Calu3 (cell line): ENCODE measurements at regions not wholly inside any gene's neighbourhood (a gene's known extent, or its start where the extent isn't known, plus 50 kb on each side); places are given as distances from the start of the nearest gene placed in this dataset.

Experiments used
- BruUV-seq: library from RNA; stranded (reverse); fragments of 400-500 nt; replicated peaks from 2 replicates; lab custom pipeline; 2021; lab: Mats Ljungman, UMichigan
- CTCF ChIA-PET: fragments of 300-600 bp; sonication (Branson Sonifier 250); formaldehyde crosslinking; loops from one replicate; lab custom pipeline; 2022; ENCODE audit warnings: antibody characterized with exemption; lab: Charles Lee
- DNase-seq: peaks from one replicate; pipeline ENCODE4 v3.0.0; 2022
- H3K27ac Mint-ChIP-seq: one replicate; pipeline ENCODE4 v1.8.0; 2022; ENCODE audit warnings: mixed read lengths; ENCODE audit not compliant: unreplicated experiment
- H3K27me3 Mint-ChIP-seq: one replicate; pipeline ENCODE4 v1.8.0; 2022; ENCODE audit warnings: mixed read lengths; ENCODE audit not compliant: unreplicated experiment
- H3K36me3 Mint-ChIP-seq: one replicate; pipeline ENCODE4 v1.8.0; 2022; ENCODE audit warnings: mild to moderate bottlenecking, moderate library complexity, mixed read lengths; ENCODE audit not compliant: insufficient read depth, unreplicated experiment
- H3K4me1 Mint-ChIP-seq: one replicate; pipeline ENCODE4 v1.8.0; 2022; ENCODE audit warnings: mild to moderate bottlenecking, low read depth, mixed read lengths; ENCODE audit not compliant: unreplicated experiment
- H3K4me3 Mint-ChIP-seq: one replicate; pipeline ENCODE4 v1.8.0; 2022; ENCODE audit warnings: mild to moderate bottlenecking, low read depth, moderate library complexity, mixed read lengths; ENCODE audit not compliant: unreplicated experiment
- H3K9me3 Mint-ChIP-seq: one replicate; pipeline ENCODE4 v1.8.0; 2022; ENCODE audit warnings: low read depth, mixed read lengths; ENCODE audit not compliant: unreplicated experiment
- intact Hi-C: fragments of 100-400 bp; cut with micrococcal nuclease; formaldehyde crosslinking; loops from one replicate; pipeline ENCODE4 v1.10.0; 2022; ENCODE audit not compliant: unreplicated experiment
- TF ChIP-seq, protein P1 (sequence below): fragments of 200-600 bp; IDR thresholded peaks from one replicate; pipeline ENCODE4 v1.8.0; 2022; ENCODE audit warnings: antibody characterized with exemption; ENCODE audit not compliant: unreplicated experiment

- Mint-ChIP-seq H3K36me3 (no peaks in the 10 kb centered on the region), H3K9me3 (no peaks in the 10 kb centered on the region), H3K27ac (no peak overlapping the region), H3K4me1 (no peaks in the 10 kb centered on the region), H3K27me3 (no peaks in the 10 kb centered on the region), H3K4me3 (no peak overlapping the region)
- intact Hi-C loops, result no loop called here
- TF ChIP-seq, protein P1, sequence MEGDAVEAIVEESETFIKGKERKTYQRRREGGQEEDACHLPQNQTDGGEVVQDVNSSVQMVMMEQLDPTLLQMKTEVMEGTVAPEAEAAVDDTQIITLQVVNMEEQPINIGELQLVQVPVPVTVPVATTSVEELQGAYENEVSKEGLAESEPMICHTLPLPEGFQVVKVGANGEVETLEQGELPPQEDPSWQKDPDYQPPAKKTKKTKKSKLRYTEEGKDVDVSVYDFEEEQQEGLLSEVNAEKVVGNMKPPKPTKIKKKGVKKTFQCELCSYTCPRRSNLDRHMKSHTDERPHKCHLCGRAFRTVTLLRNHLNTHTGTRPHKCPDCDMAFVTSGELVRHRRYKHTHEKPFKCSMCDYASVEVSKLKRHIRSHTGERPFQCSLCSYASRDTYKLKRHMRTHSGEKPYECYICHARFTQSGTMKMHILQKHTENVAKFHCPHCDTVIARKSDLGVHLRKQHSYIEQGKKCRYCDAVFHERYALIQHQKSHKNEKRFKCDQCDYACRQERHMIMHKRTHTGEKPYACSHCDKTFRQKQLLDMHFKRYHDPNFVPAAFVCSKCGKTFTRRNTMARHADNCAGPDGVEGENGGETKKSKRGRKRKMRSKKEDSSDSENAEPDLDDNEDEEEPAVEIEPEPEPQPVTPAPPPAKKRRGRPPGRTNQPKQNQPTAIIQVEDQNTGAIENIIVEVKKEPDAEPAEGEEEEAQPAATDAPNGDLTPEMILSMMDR, result no peak
- DNase-seq, result no peak
- BruUV-seq, result no TSS peak
- CTCF ChIA-PET, result interaction anchor here (0.7 kb wide), 1 partner anchor 17 kb away, joined by 3 read pairs; no protein-coding TSS in a partner anchor
Measured at GRCh38 chr6:19738010-19738409, 99.2 kb upstream of the ID4 start.

DNA sequence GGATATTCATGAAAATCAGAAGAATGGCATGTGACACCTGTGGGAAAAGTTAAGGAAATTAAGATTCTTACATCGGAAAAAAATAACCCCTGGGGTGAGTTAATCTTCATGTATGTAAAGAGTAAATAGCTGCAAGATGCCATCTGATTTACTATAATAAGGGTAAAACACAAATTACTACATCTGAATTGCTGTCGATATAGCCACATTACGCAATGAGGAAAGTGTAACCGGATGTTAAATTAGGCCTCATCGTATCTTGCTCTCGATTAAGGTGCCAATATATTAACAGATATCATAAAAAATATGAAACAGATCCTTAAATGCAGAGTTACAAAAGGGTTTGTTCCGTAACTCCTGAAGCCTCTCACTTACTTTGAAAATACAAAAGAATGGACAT lies 87.4 kb upstream of the ID4 start:
- no peaks in the 10 kb centered on the region for H3K4me1 Mint-ChIP-seq
- H3K9me3 Mint-ChIP-seq, result no peaks in the 10 kb centered on the region
- intact Hi-C loops, result no loop called here
- no peak overlapping the region for H3K27ac Mint-ChIP-seq
- DNase-seq, result no peak
- no peaks in the 10 kb centered on the region for H3K36me3 Mint-ChIP-seq
- H3K27me3 Mint-ChIP-seq, result no peaks in the 10 kb centered on the region
- BruUV-seq, result no TSS peak
- CTCF ChIA-PET, result no interaction called here
- no peak overlapping the region for H3K4me3 Mint-ChIP-seq
- TF ChIP-seq, protein P1, result no peak

- TF ChIP-seq, protein P1, result no peak
- no TSS peak for BruUV-seq
- peaks cover 8% of the 10 kb centered on the region for H3K4me1 Mint-ChIP-seq
- H3K36me3 Mint-ChIP-seq, result no peaks in the 10 kb centered on the region
- no peak overlapping the region for H3K4me3 Mint-ChIP-seq
- intact Hi-C loops, result no loop called here
- no peak overlapping the region for H3K27ac Mint-ChIP-seq
- no peaks in the 10 kb centered on the region for H3K9me3 Mint-ChIP-seq
- H3K27me3 Mint-ChIP-seq, result no peaks in the 10 kb centered on the region
- no peak for DNase-seq
- CTCF ChIA-PET, result no interaction called here
Measured at GRCh38 chr6:19752746-19753145, 84.4 kb upstream of the ID4 start.

- no peaks in the 10 kb centered on the region for H3K36me3 Mint-ChIP-seq
- TF ChIP-seq, protein P1, result no peak
- CTCF ChIA-PET, result no interaction called here
- H3K4me1 Mint-ChIP-seq, result peaks cover 8% of the 10 kb centered on the region
- H3K4me3 Mint-ChIP-seq, result no peak overlapping the region
- no peaks in the 10 kb centered on the region for H3K27me3 Mint-ChIP-seq
- DNase-seq, result no peak
- no TSS peak for BruUV-seq
- intact Hi-C loops, result no loop called here
- no peaks in the 10 kb centered on the region for H3K9me3 Mint-ChIP-seq
- H3K27ac Mint-ChIP-seq, result no peak overlapping the region
Measured at GRCh38 chr6:19753826-19754225, 83.3 kb upstream of the ID4 start.

- intact Hi-C loops, result no loop called here
- H3K9me3 Mint-ChIP-seq, result no peaks in the 10 kb centered on the region
- no peak for DNase-seq
- TF ChIP-seq, protein P1, result no peak
- H3K27ac Mint-ChIP-seq, result no peak overlapping the region
- no peaks in the 10 kb centered on the region for H3K27me3 Mint-ChIP-seq
- H3K36me3 Mint-ChIP-seq, result no peaks in the 10 kb centered on the region
- H3K4me1 Mint-ChIP-seq, result peaks cover 8% of the 10 kb centered on the region
- CTCF ChIA-PET, result no interaction called here
- BruUV-seq, result no TSS peak
- H3K4me3 Mint-ChIP-seq, result no peak overlapping the region
Measured at GRCh38 chr6:19754686-19755085, 82.5 kb upstream of the ID4 start.
